ENCODE measurements at regions not wholly inside any gene's neighbourhood (a gene's known extent, or its start where the extent isn't known, plus 50 kb on each side); places are given as distances from the start of the nearest gene placed in this dataset.

- TF ChIP-seq, protein P1, sequence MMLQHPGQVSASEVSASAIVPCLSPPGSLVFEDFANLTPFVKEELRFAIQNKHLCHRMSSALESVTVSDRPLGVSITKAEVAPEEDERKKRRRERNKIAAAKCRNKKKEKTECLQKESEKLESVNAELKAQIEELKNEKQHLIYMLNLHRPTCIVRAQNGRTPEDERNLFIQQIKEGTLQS (IDR thresholded peaks at IDR 0.05; ENCODE audit: insufficient read depth, low read depth, low read length), result no peak
- no peak for TF ChIP-seq CTBP2 (IDR thresholded peaks at IDR 0.05; ENCODE audit: borderline replicate concordance, insufficient read depth, insufficient read length, low read length)
- no peak for TF ChIP-seq RNF2 (IDR thresholded peaks at IDR 0.05; ENCODE audit: borderline replicate concordance, low read depth, low read length, missing control alignments, poor library complexity, severe bottlenecking)
- no peak for TF ChIP-seq SIN3A (conservative IDR thresholded peaks at IDR 0.05 in 1 of 2, IDR thresholded peaks at IDR 0.05 in 1 of 2; ENCODE audit: low read depth in 1 of 2, low read length in 2 of 2)
Observed at GRCh38 chr14:53564870-53565269, 391.8 kb downstream of the BMP4 start (continued).

Data from H1 (cell line).